ENCODE measurements at regions not wholly inside any gene's neighbourhood (a gene's known extent, or its start where the extent isn't known, plus 50 kb on each side); places are given as distances from the start of the nearest gene placed in this dataset.
"Not testable (repeated sequence)": the region's sequence is repeated elsewhere in the genome, so short reads cannot be mapped to it uniquely, and the experiment has no call there.

- no peak for DNase-seq
Observed at GRCh38 chr1:5623399-5623798, 368.8 kb downstream of the NPHP4 start.

GRCh38 chr1:5622412-5622811 lies 369.8 kb downstream of the NPHP4 start:
- no peak for DNase-seq

- no peak for DNase-seq
Observed at GRCh38 chr1:5621692-5622091, 370.5 kb downstream of the NPHP4 start.

GRCh38 chr1:5620997-5621396 lies 371.2 kb downstream of the NPHP4 start:
- DNase-seq: peak; percentile 41

GRCh38 chr1:5620418-5620817 lies 371.8 kb downstream of the NPHP4 start:
- DNase-seq: no peak

GRCh38 chr1:5619469-5619868 lies 372.8 kb downstream of the NPHP4 start:
- no peak for DNase-seq

- no peak for DNase-seq
Observed at GRCh38 chr1:5617546-5617945, 374.7 kb downstream of the NPHP4 start.

GRCh38 chr1:5617179-5617520 lies 375.1 kb downstream of the NPHP4 start:
- no peak for DNase-seq

- DNase-seq: no peak
Observed at GRCh38 chr1:5616366-5617178, 375.7 kb downstream of the NPHP4 start.

GRCh38 chr1:5615076-5615475 lies 377.1 kb downstream of the NPHP4 start:
- no peak for DNase-seq

- DNase-seq: no peak
Observed at GRCh38 chr1:5613900-5614299, 378.3 kb downstream of the NPHP4 start.

- DNase-seq: no peak
Observed at GRCh38 chr1:5611851-5612250, 380.4 kb downstream of the NPHP4 start.

- no peak for DNase-seq
Observed at GRCh38 chr1:5611431-5611830, 380.8 kb downstream of the NPHP4 start.

GRCh38 chr1:5610432-5610831 lies 381.8 kb downstream of the NPHP4 start:
- no peak for DNase-seq

- DNase-seq: no peak
Observed at GRCh38 chr1:5603353-5604104, 388.7 kb downstream of the NPHP4 start.

- not testable (repeated sequence) for DNase-seq
Observed at GRCh38 chr1:5602718-5603117, 389.5 kb downstream of the NPHP4 start.

GRCh38 chr1:5601516-5601915 lies 390.7 kb downstream of the NPHP4 start:
- no peak for DNase-seq

- DNase-seq: no peak
Observed at GRCh38 chr1:5599541-5599940, 392.7 kb downstream of the NPHP4 start.

- DNase-seq: no peak
Observed at GRCh38 chr1:5598824-5599395, 393.3 kb downstream of the NPHP4 start.

- peak; percentile 5 for DNase-seq
Observed at GRCh38 chr1:5597991-5598823, 394.0 kb downstream of the NPHP4 start.

- no peak for DNase-seq
Observed at GRCh38 chr1:5597171-5597850, 394.9 kb downstream of the NPHP4 start.

GRCh38 chr1:5596651-5597050 lies 395.6 kb downstream of the NPHP4 start:
- no peak for DNase-seq

Measured in hematopoietic multipotent progenitor cell treated with erythropoietin and hydrocortisone succinate and interleukin-3 and kit ligand, for 4 days (in vitro differentiated cells).